SK-N-SH treated with all-trans-retinoic acid at 6 μM for 48 hours (cell line): ENCODE measurements at regions not wholly inside any gene's neighbourhood (a gene's known extent, or its start where the extent isn't known, plus 50 kb on each side); places are given as distances from the start of the nearest gene placed in this dataset.

Experiments used
- ATAC-seq: fragments of 200-7000 bp; cut with Tn5 transposase; 3 replicates; pipeline ENCODE4 v1.9.1; 2020; ENCODE audit warnings: mild to moderate bottlenecking, moderate library complexity
- ARNTL ChIP-seq: fragments of 450-650 bp; formaldehyde crosslinking; IDR thresholded peaks from 2 replicates; pipeline ENCODE4 v1.5.0; 2020; ENCODE audit warnings: low read depth, mild to moderate bottlenecking, moderate library complexity, borderline replicate concordance
- BACH2 ChIP-seq: fragments of 250-450 bp; sonication (Bioruptor Pico); IDR thresholded peaks from 2 replicates; pipeline ENCODE4 v1.9.0; 2021; ENCODE audit warnings: mild to moderate bottlenecking, borderline replicate concordance
- CREB5 ChIP-seq: fragments of 250-450 bp; sonication (Bioruptor Pico); IDR thresholded peaks from 2 replicates; pipeline ENCODE4 v1.5.1; 2020; ENCODE audit warnings: low read depth, mild to moderate bottlenecking, moderate library complexity
- CSDC2 ChIP-seq: fragments of 250-450 bp; sonication (Bioruptor Pico); IDR thresholded peaks from 2 replicates; pipeline ENCODE4 v1.5.0; 2020; ENCODE audit warnings: mild to moderate bottlenecking, moderate library complexity
- ESRRG ChIP-seq: fragments of 250-450 bp; sonication (Bioruptor Pico); IDR thresholded peaks from 2 replicates; pipeline ENCODE4 v1.6.1; 2021; ENCODE audit warnings: mild to moderate bottlenecking
- GLIS3 ChIP-seq: fragments of 250-450 bp; sonication (Bioruptor Pico); IDR thresholded peaks from 2 replicates; pipeline ENCODE4 v1.5.0; 2020; ENCODE audit warnings: mild to moderate bottlenecking, moderate library complexity
- ISL1 ChIP-seq: fragments of 250-450 bp; sonication (Bioruptor Pico); IDR thresholded peaks from 2 replicates; pipeline ENCODE4 v2.1.2; 2022; ENCODE audit warnings: mild to moderate bottlenecking, moderate library complexity
- PATZ1 ChIP-seq: fragments of 250-450 bp; sonication (Bioruptor Pico); IDR thresholded peaks from 2 replicates; pipeline ENCODE4 v1.8.0; 2020; ENCODE audit warnings: mild to moderate bottlenecking, moderate library complexity, borderline replicate concordance
- POU6F1 ChIP-seq: fragments of 250-450 bp; sonication (Bioruptor Pico); IDR thresholded peaks from 2 replicates; pipeline ENCODE4 v1.8.0; 2021; ENCODE audit warnings: low read depth, mild to moderate bottlenecking, moderate library complexity, borderline replicate concordance
- PPARA ChIP-seq: fragments of 250-450 bp; sonication (Bioruptor Pico); IDR thresholded peaks from 2 replicates; pipeline ENCODE4 v1.5.0; 2020; ENCODE audit warnings: mild to moderate bottlenecking, borderline replicate concordance
- RARB ChIP-seq: fragments of 250-450 bp; sonication (Bioruptor Pico); IDR thresholded peaks from 2 replicates; pipeline ENCODE4 v1.8.0; 2021; ENCODE audit warnings: mild to moderate bottlenecking, moderate library complexity
- SNAI2 ChIP-seq: fragments of 250-450 bp; sonication (Bioruptor Pico); IDR thresholded peaks from 2 replicates; pipeline ENCODE4 v1.5.0; 2020; ENCODE audit warnings: mild to moderate bottlenecking, moderate library complexity
- TCF4 ChIP-seq: fragments of 250-450 bp; sonication (Bioruptor Pico); IDR thresholded peaks from 2 replicates; pipeline ENCODE4 v1.8.0; 2021; ENCODE audit warnings: mild to moderate bottlenecking, moderate library complexity, borderline replicate concordance
- TOX ChIP-seq: fragments of 250-450 bp; sonication (Bioruptor Pico); IDR thresholded peaks from 2 replicates; pipeline ENCODE4 v1.8.0; 2021; ENCODE audit warnings: mild to moderate bottlenecking, moderate library complexity, borderline replicate concordance
- TSHZ2 ChIP-seq: fragments of 250-450 bp; sonication (Bioruptor Pico); IDR thresholded peaks from 2 replicates; pipeline ENCODE4 v1.5.0; 2020; ENCODE audit warnings: mild to moderate bottlenecking, moderate library complexity
- ZC3H10 ChIP-seq: fragments of 250-450 bp; sonication (Bioruptor Pico); IDR thresholded peaks from 2 replicates; pipeline ENCODE4 v1.5.1; 2021; ENCODE audit warnings: mild to moderate bottlenecking, moderate library complexity
- ZFP30 ChIP-seq: fragments of 450-650 bp; formaldehyde crosslinking; IDR thresholded peaks from 2 replicates; pipeline ENCODE4 v1.5.0; 2022; ENCODE audit warnings: mild to moderate bottlenecking, moderate library complexity
- ZNF565 ChIP-seq: fragments of 450-650 bp; formaldehyde crosslinking; conservative IDR thresholded peaks from 2 replicates; pipeline ENCODE4 v1.5.0; 2020; ENCODE audit warnings: low read depth, mild to moderate bottlenecking, moderate library complexity
- ZNF70 ChIP-seq: fragments of 450-650 bp; formaldehyde crosslinking; IDR thresholded peaks from 2 replicates; pipeline ENCODE4 v1.5.0; 2020; ENCODE audit warnings: mild to moderate bottlenecking, moderate library complexity
- ZNF8 ChIP-seq: fragments of 450-650 bp; formaldehyde crosslinking; IDR thresholded peaks from 2 replicates; pipeline ENCODE4 v1.5.0; 2020; ENCODE audit warnings: mild to moderate bottlenecking, moderate library complexity

GRCh38 chr11:112355726-112356125 is 95.1 kb upstream of the PLET1 start:
- ATAC-seq, result peak; percentile 93
- TF ChIP-seq TOX (CRISPR knock-in tag), result no peak
- TF ChIP-seq PPARA (CRISPR knock-in tag), result no peak
- no peak for TF ChIP-seq TSHZ2 (CRISPR knock-in tag)
- TF ChIP-seq ZNF8 (CRISPR knock-in tag), result no peak
- TF ChIP-seq ZFP30 (CRISPR knock-in tag), result no peak
- no peak for TF ChIP-seq GLIS3 (CRISPR knock-in tag)
- TF ChIP-seq BACH2 (CRISPR knock-in tag), result no peak
- no peak for TF ChIP-seq ESRRG (CRISPR knock-in tag)
- no peak for TF ChIP-seq ZNF70 (CRISPR knock-in tag)
- no peak for TF ChIP-seq ZC3H10 (CRISPR knock-in tag)

GRCh38 chr11:112357488-112357887 is 96.8 kb upstream of the PLET1 start:
- TF ChIP-seq TOX (CRISPR knock-in tag) (no peak), ISL1 (CRISPR knock-in tag) (no peak), BACH2 (CRISPR knock-in tag) (no peak), ZNF70 (CRISPR knock-in tag) (no peak), CSDC2 (CRISPR knock-in tag) (no peak), PATZ1 (CRISPR knock-in tag) (no peak), ZFP30 (CRISPR knock-in tag) (no peak), CREB5 (no peak), SNAI2 (CRISPR knock-in tag) (no peak), GLIS3 (CRISPR knock-in tag) (no peak), ARNTL (CRISPR knock-in tag) (no peak)

GRCh38 chr11:112361396-112361795 is 100.7 kb upstream of the PLET1 start:
- TF ChIP-seq TSHZ2 (CRISPR knock-in tag), result no peak
- no peak for TF ChIP-seq POU6F1 (CRISPR knock-in tag)
- TF ChIP-seq ZNF565 (CRISPR knock-in tag), result no peak
- no peak for TF ChIP-seq ZNF70 (CRISPR knock-in tag)
- no peak for TF ChIP-seq ZC3H10 (CRISPR knock-in tag)
- no peak for TF ChIP-seq TCF4
- no peak for TF ChIP-seq ZNF8 (CRISPR knock-in tag)
- TF ChIP-seq RARB (CRISPR knock-in tag), result no peak
- TF ChIP-seq ISL1 (CRISPR knock-in tag), result no peak
- no peak for TF ChIP-seq GLIS3 (CRISPR knock-in tag)
- TF ChIP-seq, all 23 proteins: peak for 0
- no peak for ATAC-seq

More at GRCh38 chr11:112357488-112357887, 96.8 kb upstream of the PLET1 start:
- ATAC-seq, result no peak
